ENCODE measurements at regions not wholly inside any gene's neighbourhood (a gene's known extent, or its start where the extent isn't known, plus 50 kb on each side); places are given as distances from the start of the nearest gene placed in this dataset.
"Not testable (repeated sequence)": the region's sequence is repeated elsewhere in the genome, so short reads cannot be mapped to it uniquely, and the experiment has no call there.

DNA sequence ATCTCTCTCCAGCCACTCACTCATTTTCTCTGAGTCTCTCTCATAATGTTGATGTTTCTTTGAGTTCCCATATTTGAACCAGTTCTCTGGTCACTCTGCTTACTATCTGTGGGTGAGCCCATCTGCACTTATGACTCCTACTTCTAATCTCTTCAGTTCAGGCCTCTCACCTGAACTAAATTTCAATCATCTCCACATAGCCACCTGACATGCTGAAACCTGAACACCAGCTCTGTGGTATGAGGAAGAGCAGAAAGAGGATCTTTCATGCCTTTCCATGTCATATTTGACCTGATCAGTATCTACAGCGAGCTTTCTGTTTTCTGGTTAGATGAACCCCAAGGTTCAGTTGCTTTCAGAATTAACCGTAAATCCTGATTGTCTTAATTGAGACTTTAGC is 122.2 kb upstream of the ESX1 start:
- Histone ChIP-seq H3K4me1 (ENCODE audit: insufficient read depth) (no peaks in the 10 kb centered on the region), H3K4me2 (no peak overlapping the region), H3K36me3 (replicated peaks; ENCODE audit: insufficient read depth, low read depth) (no peaks in the 10 kb centered on the region), H3K27ac (no peak overlapping the region), H3K9me3 (ENCODE audit: low read depth) (no peaks in the 10 kb centered on the region), H3K9me2 (replicated peaks; ENCODE audit: insufficient read depth) (no peaks in the 10 kb centered on the region), H3K4me3 (no peak overlapping the region), H2AFZ (no peak overlapping the region), H3K27me3 (no peaks in the 10 kb centered on the region), H3K79me2 (no peaks in the 10 kb centered on the region), H4K20me1 (ENCODE audit: insufficient read depth, poor library complexity, severe bottlenecking) (no peaks in the 10 kb centered on the region)
- DNase-seq (ENCODE audit: low spot score) = no peak
- TF ChIP-seq, protein P1, sequence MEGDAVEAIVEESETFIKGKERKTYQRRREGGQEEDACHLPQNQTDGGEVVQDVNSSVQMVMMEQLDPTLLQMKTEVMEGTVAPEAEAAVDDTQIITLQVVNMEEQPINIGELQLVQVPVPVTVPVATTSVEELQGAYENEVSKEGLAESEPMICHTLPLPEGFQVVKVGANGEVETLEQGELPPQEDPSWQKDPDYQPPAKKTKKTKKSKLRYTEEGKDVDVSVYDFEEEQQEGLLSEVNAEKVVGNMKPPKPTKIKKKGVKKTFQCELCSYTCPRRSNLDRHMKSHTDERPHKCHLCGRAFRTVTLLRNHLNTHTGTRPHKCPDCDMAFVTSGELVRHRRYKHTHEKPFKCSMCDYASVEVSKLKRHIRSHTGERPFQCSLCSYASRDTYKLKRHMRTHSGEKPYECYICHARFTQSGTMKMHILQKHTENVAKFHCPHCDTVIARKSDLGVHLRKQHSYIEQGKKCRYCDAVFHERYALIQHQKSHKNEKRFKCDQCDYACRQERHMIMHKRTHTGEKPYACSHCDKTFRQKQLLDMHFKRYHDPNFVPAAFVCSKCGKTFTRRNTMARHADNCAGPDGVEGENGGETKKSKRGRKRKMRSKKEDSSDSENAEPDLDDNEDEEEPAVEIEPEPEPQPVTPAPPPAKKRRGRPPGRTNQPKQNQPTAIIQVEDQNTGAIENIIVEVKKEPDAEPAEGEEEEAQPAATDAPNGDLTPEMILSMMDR (IDR thresholded peaks at IDR 0.05; ENCODE audit: poor library complexity) = no peak
- TF ChIP-seq EZH2phosphoT487 (IDR thresholded peaks at IDR 0.05; ENCODE audit: low read depth, severe bottlenecking, unreplicated experiment) (no peak), EZH2 (IDR thresholded peaks at IDR 0.05; ENCODE audit: borderline replicate concordance) (no peak)
- 67% methylated on average over 2 of the region's 2 CpGs for WGBS (ENCODE audit: low lambda C conversion rate, missing lambda C conversion rate)

GRCh38 chrX:104372547-104372946 is 117.8 kb upstream of the ESX1 start:
- no peaks in the 10 kb centered on the region for H4K20me1 ChIP-seq (ENCODE audit: insufficient read depth, poor library complexity, severe bottlenecking)
- TF ChIP-seq EZH2phosphoT487 (IDR thresholded peaks at IDR 0.05; ENCODE audit: low read depth, severe bottlenecking, unreplicated experiment) = no peak
- TF ChIP-seq, protein P1 (IDR thresholded peaks at IDR 0.05; ENCODE audit: poor library complexity) = no peak
- TF ChIP-seq EZH2 (IDR thresholded peaks at IDR 0.05; ENCODE audit: borderline replicate concordance) = no peak
- no peaks in the 10 kb centered on the region for H3K9me3 ChIP-seq (ENCODE audit: low read depth)
- no peaks in the 10 kb centered on the region for H3K79me2 ChIP-seq
- H3K9me2 ChIP-seq (replicated peaks; ENCODE audit: insufficient read depth) = no peaks in the 10 kb centered on the region
- no peaks in the 10 kb centered on the region for H3K27me3 ChIP-seq
- H3K4me2 ChIP-seq = no peak overlapping the region
- no peak for DNase-seq (ENCODE audit: low spot score)
- no peaks in the 10 kb centered on the region for H3K4me1 ChIP-seq (ENCODE audit: insufficient read depth)
- H3K27ac ChIP-seq = no peak overlapping the region
- WGBS (ENCODE audit: low lambda C conversion rate, missing lambda C conversion rate) = 30% methylated on average over 1 of the region's 1 CpG
- no peaks in the 10 kb centered on the region for H3K36me3 ChIP-seq (replicated peaks; ENCODE audit: insufficient read depth, low read depth)
- no peak overlapping the region for H3K4me3 ChIP-seq
- no peak overlapping the region for H2AFZ ChIP-seq

- Histone ChIP-seq H3K27ac (no peak overlapping the region), H3K4me3 (no peak overlapping the region), H3K9me2 (replicated peaks; ENCODE audit: insufficient read depth) (no peaks in the 10 kb centered on the region), H3K27me3 (no peaks in the 10 kb centered on the region), H3K4me1 (ENCODE audit: insufficient read depth) (no peaks in the 10 kb centered on the region), H3K9me3 (ENCODE audit: low read depth) (no peaks in the 10 kb centered on the region), H4K20me1 (ENCODE audit: insufficient read depth, poor library complexity, severe bottlenecking) (no peaks in the 10 kb centered on the region), H2AFZ (no peak overlapping the region), H3K4me2 (no peak overlapping the region), H3K79me2 (no peaks in the 10 kb centered on the region), H3K36me3 (replicated peaks; ENCODE audit: insufficient read depth, low read depth) (no peaks in the 10 kb centered on the region)
- 76% methylated on average over 2 of the region's 2 CpGs for WGBS (ENCODE audit: low lambda C conversion rate, missing lambda C conversion rate)
- DNase-seq (ENCODE audit: low spot score) = peak; percentile 18
- TF ChIP-seq, protein P1 (IDR thresholded peaks at IDR 0.05; ENCODE audit: poor library complexity) = no peak
- no peak for TF ChIP-seq EZH2phosphoT487 (IDR thresholded peaks at IDR 0.05; ENCODE audit: low read depth, severe bottlenecking, unreplicated experiment)
- TF ChIP-seq EZH2 (IDR thresholded peaks at IDR 0.05; ENCODE audit: borderline replicate concordance) = no peak
Measured at GRCh38 chrX:104370089-104370488, 115.4 kb upstream of the ESX1 start.

- not testable (repeated sequence) for H3K79me2 ChIP-seq; H3K4me2 ChIP-seq; H3K4me3 ChIP-seq; H3K4me1 ChIP-seq (ENCODE audit: insufficient read depth); H4K20me1 ChIP-seq (ENCODE audit: insufficient read depth, poor library complexity, severe bottlenecking); H3K9me2 ChIP-seq (replicated peaks; ENCODE audit: insufficient read depth); H3K27ac ChIP-seq; H3K27me3 ChIP-seq; DNase-seq (ENCODE audit: low spot score); H3K9me3 ChIP-seq (ENCODE audit: low read depth); H3K36me3 ChIP-seq (replicated peaks; ENCODE audit: insufficient read depth, low read depth); H2AFZ ChIP-seq
- WGBS (ENCODE audit: low lambda C conversion rate, missing lambda C conversion rate) = 100% methylated on average over 2 of the region's 2 CpGs
Measured at GRCh38 chrX:104360774-104361173, 106.0 kb upstream of the ESX1 start.

Measured in hepatocyte (in vitro differentiated cells).